CD1c-positive myeloid dendritic cell (primary cell): ENCODE measurements at regions not wholly inside any gene's neighbourhood (a gene's known extent, or its start where the extent isn't known, plus 50 kb on each side); places are given as distances from the start of the nearest gene placed in this dataset.
"Not testable (repeated sequence)": the region's sequence is repeated elsewhere in the genome, so short reads cannot be mapped to it uniquely, and the experiment has no call there.

ENCODE experiments used
- DNase-seq: peaks from one replicate; pipeline ENCODE4 v3.0.0-alpha.2; 2016; ENCODE audit errors: extremely low spot score

- no peak for DNase-seq
Observed at GRCh38 chr12:84272324-84272723, 640.3 kb downstream of the SLC6A15 start.

- DNase-seq: no peak
Observed at GRCh38 chr12:84270470-84271140, 642.0 kb downstream of the SLC6A15 start.

- no peak for DNase-seq
Observed at GRCh38 chr12:84247931-84248330, 664.7 kb downstream of the SLC6A15 start.

GRCh38 chr12:84243686-84244085 lies 668.9 kb downstream of the SLC6A15 start:
- DNase-seq: no peak

- no peak for DNase-seq
Observed at GRCh38 chr12:84222841-84223240, 689.8 kb downstream of the SLC6A15 start.

- DNase-seq: no peak
Observed at GRCh38 chr12:84218406-84218805, 694.2 kb downstream of the SLC6A15 start.

GRCh38 chr12:84201976-84202375 lies 710.6 kb downstream of the SLC6A15 start:
- DNase-seq: no peak

GRCh38 chr12:84198294-84198946 lies 714.2 kb downstream of the SLC6A15 start:
- no peak for DNase-seq

- DNase-seq: no peak
Observed at GRCh38 chr12:84191779-84192178, 720.8 kb downstream of the SLC6A15 start.

GRCh38 chr12:84186433-84186832 lies 726.2 kb downstream of the SLC6A15 start:
- no peak for DNase-seq

- DNase-seq: no peak
Observed at GRCh38 chr12:84183576-84183975, 729.0 kb downstream of the SLC6A15 start.

GRCh38 chr12:84174115-84174514 lies 738.5 kb downstream of the SLC6A15 start:
- no peak for DNase-seq

- DNase-seq: no peak
Observed at GRCh38 chr12:84172823-84173424, 739.7 kb downstream of the SLC6A15 start.

GRCh38 chr12:84166812-84167211 lies 745.8 kb downstream of the SLC6A15 start:
- DNase-seq: no peak

GRCh38 chr12:84165998-84166571 lies 746.5 kb downstream of the SLC6A15 start:
- DNase-seq: no peak

- DNase-seq: no peak
Observed at GRCh38 chr12:84161296-84161695, 751.3 kb downstream of the SLC6A15 start.

GRCh38 chr12:84159260-84159659 lies 753.3 kb downstream of the SLC6A15 start:
- DNase-seq: no peak

GRCh38 chr12:84157170-84157569 lies 755.4 kb downstream of the SLC6A15 start:
- DNase-seq: no peak

GRCh38 chr12:84154991-84155930 lies 757.3 kb downstream of the SLC6A15 start:
- not testable (repeated sequence) for DNase-seq

GRCh38 chr12:84154439-84154990 lies 758.1 kb downstream of the SLC6A15 start:
- not testable (repeated sequence) for DNase-seq

GRCh38 chr12:84150201-84150600 lies 762.4 kb downstream of the SLC6A15 start:
- DNase-seq: no peak
